HUDEP-2 (cell line): ENCODE measurements at regions not wholly inside any gene's neighbourhood (a gene's known extent, or its start where the extent isn't known, plus 50 kb on each side); places are given as distances from the start of the nearest gene placed in this dataset.

Experiments
- DNase-seq, 76 experiments: peaks; one replicate each; lab custom pipeline; 2025; ENCODE audit not compliant: unreplicated experiment in 76 of 76; lab: John Stamatoyannopoulos, UW

- no peak for DNase-seq
These were observed 56.9 kb upstream of the SPRED2 start for GRCh38 chr2:65489269-65489668.

GRCh38 chr2:65488527-65488926 is 56.1 kb upstream of the SPRED2 start:
- no peak for DNase-seq

GRCh38 chr2:65487404-65487803 is 55.0 kb upstream of the SPRED2 start:
- no peak for DNase-seq

- DNase-seq = no peak
These were observed 54.4 kb upstream of the SPRED2 start for GRCh38 chr2:65486802-65487201.

GRCh38 chr2:65486282-65486681 is 53.9 kb upstream of the SPRED2 start:
- no peak for DNase-seq

- no peak for DNase-seq
These were observed 53.4 kb upstream of the SPRED2 start for GRCh38 chr2:65485839-65486238.

- DNase-seq = no peak
These were observed 51.4 kb upstream of the SPRED2 start for GRCh38 chr2:65483763-65484162.

GRCh38 chr2:65482971-65483370 is 50.6 kb upstream of the SPRED2 start:
- no peak for DNase-seq
